Liver (tissue), 3 donors: ENCODE measurements at regions not wholly inside any gene's neighbourhood (a gene's known extent, or its start where the extent isn't known, plus 50 kb on each side); places are given as distances from the start of the nearest gene placed in this dataset.

Source experiments
- ATF3 ChIP-seq: IDR thresholded peaks from 2 replicates; pipeline ENCODE4 v1.6.1; 2016; ENCODE audit warnings: antibody characterized with exemption
- CTCF ChIP-seq: fragments of 150-350 bp; IDR thresholded peaks from 2 replicates; pipeline ENCODE4 v1.5.1; 2017; ENCODE audit warnings: improper control_type of control experiment, low read depth, low read length; ENCODE audit not compliant: missing input control
- GABPA ChIP-seq, 2 donors: IDR thresholded peaks in 1 of 2; conservative IDR thresholded peaks in 1 of 2; 2 replicates each; pipeline ENCODE4 v1.6.1; 2016; ENCODE audit warnings: antibody characterized with exemption in 2 of 2, mild to moderate bottlenecking in 1 of 2, moderate library complexity in 1 of 2
- HNF4A ChIP-seq, 2 donors: conservative IDR thresholded peaks; 2 replicates each; pipeline ENCODE4 v1.6.1; 2016; ENCODE audit warnings: antibody characterized with exemption in 2 of 2, mild to moderate bottlenecking in 2 of 2
- JUND ChIP-seq, 2 donors: IDR thresholded peaks; 2 replicates each; pipeline ENCODE4 v1.6.1; 2016; ENCODE audit warnings: antibody characterized with exemption in 2 of 2
- NR2F2 ChIP-seq: IDR thresholded peaks from 2 replicates; pipeline ENCODE4 v1.6.1; 2016; ENCODE audit warnings: antibody characterized with exemption
- RAD21 ChIP-seq, 2 donors: IDR thresholded peaks; 2 replicates each; pipeline ENCODE4 v1.6.1; 2016; ENCODE audit warnings: antibody characterized with exemption in 2 of 2, mild to moderate bottlenecking in 2 of 2
- SP1 ChIP-seq: IDR thresholded peaks from 2 replicates; pipeline ENCODE4 v1.6.1; 2018; ENCODE audit warnings: antibody characterized with exemption, mild to moderate bottlenecking
- donor health status: healthy.
- donor health status: healthy.

GRCh38 chr1:213512316-213512715, 461.3 kb downstream of the RPS6KC1 start:
- TF ChIP-seq CTCF (no peak), GABPA (IDR thresholded peaks at IDR 0.05 in 1 of 2, conservative IDR thresholded peaks at IDR 0.05 in 1 of 2) (no peak), HNF4A (conservative IDR thresholded peaks at IDR 0.05) (no peak), ATF3 (no peak), JUND (IDR thresholded peaks at IDR 0.05) (no peak), RAD21 (IDR thresholded peaks at IDR 0.05) (no peak), NR2F2 (no peak), SP1 (no peak)
